ENCODE measurements at regions not wholly inside any gene's neighbourhood (a gene's known extent, or its start where the extent isn't known, plus 50 kb on each side); places are given as distances from the start of the nearest gene placed in this dataset.

- DNase-seq (ENCODE audit: low read depth, low spot score) (no peak), ATAC-seq (no peak)
- intact Hi-C loops (cut with micrococcal nuclease), result no loop called here
- Histone ChIP-seq H3K9ac (ENCODE audit: low read length) (no peak overlapping the region), H2AFZ (ENCODE audit: low read depth, low read length, poor library complexity, severe bottlenecking) (no peak overlapping the region), H3K4me3 (replicated peaks in 1 of 2; ENCODE audit: low read depth in 1 of 2, low read length in 2 of 2) (no peak overlapping the region), H3K9me3 (ENCODE audit: control insufficient read depth in 1 of 2, insufficient read depth in 1 of 2, low read depth in 1 of 2, low read length in 2 of 2) (peaks cover 0 to 4% of the 10 kb centered on the region in 2 experiments; a peak in 1 of 4 replicates), H3K36me3 (ENCODE audit: control insufficient read depth in 1 of 2, insufficient read depth in 2 of 2, low read length in 2 of 2) (no peaks in the 10 kb centered on the region), H3K4me2 (ENCODE audit: low read length) (no peak overlapping the region), H4K20me1 (ENCODE audit: insufficient read depth) (no peaks in the 10 kb centered on the region), H3K4me1 (ENCODE audit: control insufficient read depth in 1 of 2, insufficient read depth in 2 of 2, low read length in 2 of 2) (no peaks in the 10 kb centered on the region), H3K9me2 (ENCODE audit: insufficient read depth) (no peaks in the 10 kb centered on the region), H3K27me3 (ENCODE audit: insufficient read depth, low read length) (no peaks in the 10 kb centered on the region), H3K27ac (ENCODE audit: low read depth, low read length) (no peak overlapping the region), H3K79me2 (ENCODE audit: insufficient read depth, low read length) (no peaks in the 10 kb centered on the region)
- no TSS peak for BruUV-seq (replicated peaks)
- TF ChIP-seq ZFX (IDR thresholded peaks at IDR 0.05), result no peak
- no peak for TF ChIP-seq EZH2 (IDR thresholded peaks at IDR 0.05)
- TF ChIP-seq MAX (IDR thresholded peaks at IDR 0.05), result no peak
- no peak for TF ChIP-seq ZNF274 (IDR thresholded peaks at IDR 0.05; ENCODE audit: low read depth, low read length)
- TF ChIP-seq SP1 (IDR thresholded peaks at IDR 0.05; ENCODE audit: low read depth), result no peak
- no peak for TF ChIP-seq SIN3A (IDR thresholded peaks at IDR 0.05; ENCODE audit: low read depth)
- no peak for TF ChIP-seq ZBTB33 (IDR thresholded peaks at IDR 0.05; ENCODE audit: extremely low read depth, insufficient replicate concordance, low read length)
- TF ChIP-seq POLR2AphosphoS5 (IDR thresholded peaks at IDR 0.05; ENCODE audit: low read depth, low read length), result no peak
- TF ChIP-seq EZH2phosphoT487 (IDR thresholded peaks at IDR 0.05; ENCODE audit: borderline replicate concordance), result no peak
- no peak for TF ChIP-seq SRF (IDR thresholded peaks at IDR 0.05; ENCODE audit: low read depth)
- no peak for TF ChIP-seq POLR2A (IDR thresholded peaks at IDR 0.05; ENCODE audit: borderline replicate concordance, extremely low read depth, insufficient read depth, insufficient read length)
- ChIA-PET CTCF (no interaction called here), RAD21 (ENCODE audit: low non-redundant PET in 1 of 2, low total read pairs in 2 of 2, uncharacterized antibody in 2 of 2, unreplicated experiment in 2 of 2) (no interaction called here), POLR2A (no interaction called here)
These were observed 190.9 kb upstream of the GATB start for GRCh38 chr4:151951671-151952050.
